Sciatic nerve (tissue), 2 donors: ENCODE measurements at regions not wholly inside any gene's neighbourhood (a gene's known extent, or its start where the extent isn't known, plus 50 kb on each side); places are given as distances from the start of the nearest gene placed in this dataset.
A peak's percentile ranks its signal among the peaks of the same experiment; 100 is the strongest.
"Not testable (repeated sequence)": the region's sequence is repeated elsewhere in the genome, so short reads cannot be mapped to it uniquely, and the experiment has no call there.

Experiments
- ATAC-seq: fragments of 200-7000 bp; cut with Tn5 transposase; one replicate; pipeline ENCODE4 v1.9.1; 2020; ENCODE audit warnings: mild to moderate bottlenecking, moderate library complexity
- DNase-seq: peaks from one replicate; pipeline ENCODE4 v3.0.0-alpha.2; 2020; ENCODE audit warnings: low spot score
- intact Hi-C: fragments of 100-400 bp; cut with DNase I; formaldehyde crosslinking; loops from one replicate; pipeline ENCODE4 v1.14.2; 2022
- donor health status: DM: no; HTN: no; CAD: no.
- donor health status: DM: no; HTN: no; CAD: no.

DNA sequence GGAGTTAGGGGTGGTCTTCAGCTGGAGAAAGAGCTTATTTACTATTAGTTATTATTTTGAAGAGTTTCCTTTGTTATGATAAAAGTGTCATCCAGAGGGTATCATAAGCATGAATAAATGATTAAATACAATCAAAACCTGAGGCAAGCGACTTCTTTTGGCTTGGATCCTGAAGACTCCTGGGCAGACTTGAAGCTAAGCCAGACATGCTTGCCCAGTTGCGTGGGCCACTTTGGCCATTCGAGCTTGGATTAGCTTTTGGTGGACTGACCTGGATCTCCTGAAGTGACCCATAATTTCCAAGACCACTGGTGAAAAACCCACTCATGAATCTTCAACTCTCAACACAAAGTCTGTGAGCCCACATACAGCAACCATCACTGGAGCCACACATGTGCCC, 335.8 kb downstream of the NR2F1-AS1 start:
- intact Hi-C loops: no loop called here
- ATAC-seq: no peak
- no peak for DNase-seq

DNA sequence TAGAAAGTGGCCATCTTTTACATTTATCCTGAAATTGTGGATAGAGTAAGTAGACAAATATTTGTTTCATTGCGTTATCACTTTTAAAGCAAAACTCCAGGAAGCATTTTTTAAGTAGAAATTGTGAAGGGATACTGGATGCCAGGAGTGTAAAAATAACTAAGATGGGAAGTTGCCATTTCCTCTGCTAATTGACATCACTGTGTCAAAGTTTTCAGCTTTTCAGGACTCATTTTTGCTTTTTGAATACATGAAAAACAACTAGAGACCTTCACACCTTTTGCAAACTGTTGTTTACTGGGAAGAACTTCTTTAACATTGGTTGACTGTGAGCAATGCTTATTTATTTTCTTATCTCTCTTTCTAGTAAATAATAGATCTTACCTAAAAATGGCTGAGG, 337.5 kb downstream of the NR2F1-AS1 start:
- no peak for ATAC-seq
- intact Hi-C loops: no loop called here
- no peak for DNase-seq

DNA sequence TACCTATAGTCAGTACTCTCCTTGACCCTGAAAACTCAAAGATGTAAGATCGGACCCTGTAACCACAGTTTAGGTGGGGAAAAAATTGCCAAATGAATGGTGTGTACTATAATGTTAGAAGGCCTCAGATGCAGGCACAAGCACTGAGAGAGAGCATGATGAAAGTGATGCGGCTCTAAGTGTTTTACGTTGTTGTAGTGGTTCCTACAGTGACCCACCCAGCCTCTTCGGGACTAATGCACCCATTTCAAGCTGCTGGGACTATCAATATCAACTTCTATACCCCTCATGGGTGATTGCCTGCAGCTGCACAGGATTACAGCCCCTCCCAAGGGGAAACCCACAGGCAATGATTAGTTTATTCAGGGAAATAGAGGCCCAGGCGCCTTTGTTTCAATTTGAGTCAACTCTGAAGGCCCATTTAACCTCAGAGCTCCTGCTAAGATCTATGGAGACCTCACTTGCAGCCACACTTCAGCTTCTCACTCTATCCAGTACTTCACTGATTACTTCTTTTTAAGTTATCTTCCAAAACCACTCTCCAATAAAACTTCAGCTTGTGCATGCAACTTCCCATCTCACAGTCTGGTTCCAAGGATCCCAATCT, 340.7 kb downstream of the NR2F1-AS1 start:
- no peak for ATAC-seq
- intact Hi-C loops: no loop called here
- DNase-seq: no peak

DNA sequence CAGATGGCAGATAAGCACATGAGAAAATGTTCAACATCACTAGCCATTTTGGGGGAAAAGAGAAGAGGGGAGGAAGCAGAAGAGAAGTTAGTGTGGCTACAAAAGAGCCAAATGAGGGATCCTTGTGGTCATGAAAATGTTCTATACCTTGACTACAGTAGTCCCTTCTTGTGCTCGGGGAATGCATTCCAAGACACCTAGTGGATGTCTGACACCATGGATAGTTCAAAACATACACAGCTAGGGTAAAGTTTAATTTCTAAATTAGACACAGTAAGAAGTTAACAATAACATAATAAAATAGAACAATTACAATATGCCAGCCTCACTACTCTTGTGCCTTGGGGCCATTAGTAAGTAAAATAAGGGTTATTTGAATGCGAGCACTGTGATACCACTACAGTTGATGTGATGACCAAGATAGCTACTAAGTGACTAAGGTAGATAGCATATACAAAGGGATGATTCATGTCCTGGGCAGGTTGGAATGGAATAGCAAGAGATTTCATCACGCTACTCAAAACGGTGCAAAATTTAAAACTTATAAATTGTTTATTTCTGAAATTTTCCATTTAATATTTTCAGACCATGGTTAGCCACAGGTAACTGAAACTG, 344.1 kb downstream of the NR2F1-AS1 start:
- intact Hi-C loops: no loop called here
- no peak for DNase-seq
- no peak for ATAC-seq

DNA sequence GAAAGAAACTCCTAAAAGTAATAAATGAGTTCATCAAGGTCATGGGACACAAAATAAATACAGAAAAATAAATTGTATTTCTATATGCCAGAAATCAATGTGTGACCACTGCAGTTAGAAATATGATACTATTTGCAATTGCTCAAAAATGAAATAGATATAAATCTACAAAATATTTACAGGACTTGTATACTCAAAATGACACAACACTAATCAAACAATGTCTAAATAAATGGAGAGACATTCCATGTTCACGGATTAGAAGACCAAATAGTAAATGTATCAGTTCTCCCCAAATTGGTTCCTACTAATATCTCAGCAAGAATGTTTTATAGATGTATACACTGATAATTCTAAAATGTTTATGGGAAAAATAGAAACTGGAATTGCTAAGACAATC, 345.3 kb downstream of the NR2F1-AS1 start:
- intact Hi-C loops: no loop called here
- ATAC-seq: no peak
- no peak for DNase-seq

DNA sequence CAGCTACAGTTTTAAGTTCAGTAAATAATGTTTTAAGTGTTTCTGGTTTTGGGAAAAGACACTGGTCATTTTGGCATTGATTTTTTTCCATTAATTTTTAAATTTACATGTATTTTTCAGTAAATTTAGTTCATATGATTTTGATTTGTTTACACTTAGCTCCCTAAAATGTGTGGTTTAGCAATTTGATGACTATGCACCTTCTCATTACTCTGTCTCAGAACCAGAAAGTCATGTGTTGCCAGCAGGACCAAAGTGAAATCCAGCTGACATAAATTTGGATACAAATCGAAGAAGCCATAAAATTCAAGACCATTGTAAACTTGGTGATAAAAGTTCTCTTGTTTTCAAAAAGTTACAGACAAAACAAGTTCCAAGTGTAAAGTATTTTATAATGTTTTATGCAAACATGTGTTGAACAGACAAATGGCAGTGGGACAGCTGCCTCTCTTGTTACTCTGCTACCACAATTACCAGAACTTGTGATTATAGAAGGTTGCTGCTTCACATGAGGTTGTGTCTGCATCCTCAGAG, 354.8 kb downstream of the NR2F1-AS1 start:
- DNase-seq (no peak), ATAC-seq (no peak)
- intact Hi-C loops: no loop called here

DNA sequence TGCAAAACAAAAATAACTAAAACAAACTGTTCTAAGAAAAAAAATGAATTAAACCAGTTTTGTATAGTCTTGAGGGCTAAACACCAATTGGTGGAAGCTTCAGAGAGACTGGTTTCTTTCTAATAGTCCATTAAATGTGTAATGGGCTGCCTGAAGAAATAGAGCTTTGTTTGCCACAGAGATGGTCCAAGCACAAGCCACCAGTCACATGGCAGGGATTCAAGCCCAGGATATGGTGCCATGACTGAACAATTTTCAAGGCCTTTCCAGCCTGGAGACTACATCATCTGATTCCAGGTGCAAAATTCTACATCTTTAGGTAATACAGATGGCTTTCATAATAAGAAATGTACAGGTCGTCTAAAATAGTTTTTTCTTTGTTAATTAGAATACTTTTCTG, 355.3 kb downstream of the NR2F1-AS1 start:
- no peak for ATAC-seq
- DNase-seq: no peak
- intact Hi-C loops: no loop called here

DNA sequence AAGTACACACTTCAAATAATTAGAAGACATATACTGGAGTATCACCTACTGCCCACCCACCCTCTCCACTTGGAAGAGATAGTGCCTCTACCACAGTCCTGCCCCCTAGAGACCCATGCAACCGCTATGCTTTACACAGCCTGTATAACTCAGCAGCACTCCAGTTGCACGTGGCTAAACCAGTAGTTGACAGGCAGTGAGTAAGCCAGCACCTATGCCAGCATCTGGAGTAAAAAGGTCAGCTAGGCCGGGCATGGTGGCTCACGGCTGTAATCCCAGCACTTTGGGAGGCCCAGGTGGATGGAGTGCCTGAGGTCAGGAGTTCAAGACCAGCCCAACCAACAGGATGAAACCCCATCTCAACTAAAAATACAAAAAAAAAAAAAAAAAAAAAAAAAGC, 356.4 kb downstream of the NR2F1-AS1 start:
- DNase-seq (no peak), ATAC-seq (no peak)
- intact Hi-C loops: no loop called here

DNA sequence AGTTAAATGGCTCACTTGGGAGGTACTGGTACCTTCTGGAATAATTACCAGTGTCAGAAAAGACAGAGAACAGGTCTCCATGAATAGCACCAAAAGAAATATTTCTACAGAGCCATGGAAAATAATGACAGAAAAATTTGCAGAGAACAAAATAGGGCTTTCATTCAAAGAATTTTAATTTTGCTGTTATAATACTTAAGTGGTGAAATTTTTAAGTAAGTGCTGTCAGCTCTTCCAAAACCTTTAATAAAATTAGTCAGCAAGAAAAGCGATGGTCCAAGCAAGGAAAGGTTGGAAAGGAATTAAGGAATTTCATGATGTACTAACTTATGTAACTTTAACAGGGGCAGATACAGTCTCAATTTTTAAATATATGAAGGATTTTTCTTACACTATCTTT, 359.2 kb downstream of the NR2F1-AS1 start:
- ATAC-seq: no peak
- no peak for DNase-seq
- intact Hi-C loops: no loop called here

DNA sequence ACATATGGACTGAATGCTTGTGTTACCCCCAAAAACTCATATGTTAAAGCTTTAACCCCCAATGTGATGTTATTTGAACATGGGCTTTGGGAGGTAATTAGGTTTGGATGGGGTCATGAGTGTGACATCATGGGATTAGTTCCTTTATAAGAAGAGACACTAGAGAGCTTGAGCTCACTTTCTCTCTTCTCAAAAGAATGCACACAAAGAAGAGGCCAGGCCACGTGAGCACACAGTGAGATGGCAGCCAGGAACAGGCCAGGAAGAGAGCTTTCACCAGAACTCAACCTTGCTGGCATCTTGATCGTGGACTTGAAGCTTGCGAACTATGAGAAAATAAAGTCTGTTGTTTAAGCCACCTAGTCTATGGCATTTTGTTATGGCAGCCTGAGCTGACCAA, 360.6 kb downstream of the NR2F1-AS1 start:
- intact Hi-C loops: no loop called here
- DNase-seq (no peak), ATAC-seq (no peak)

DNA sequence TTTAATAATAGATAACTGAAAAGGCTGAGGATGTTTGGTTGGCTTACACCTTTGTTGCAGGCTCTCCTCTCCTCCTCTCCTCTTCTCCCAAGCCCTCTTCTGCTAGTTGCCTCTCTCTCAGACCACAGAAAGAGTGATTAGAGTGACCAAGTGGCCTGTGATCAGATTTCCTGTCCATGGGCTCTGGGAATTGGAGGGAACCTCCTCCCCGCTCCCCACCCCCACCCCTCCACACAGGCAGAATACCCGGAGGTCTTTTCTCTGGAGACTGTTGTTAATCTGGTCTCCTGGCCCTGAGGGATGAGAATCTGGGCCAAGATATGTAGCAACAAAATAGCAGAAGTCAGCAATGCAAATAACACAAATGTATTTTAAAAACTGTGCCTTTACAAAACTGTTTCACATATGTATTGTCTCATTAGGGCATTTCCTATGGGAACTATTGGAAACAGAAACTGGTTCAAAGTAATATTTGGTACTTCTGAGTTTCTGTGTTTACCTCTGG, 361.3 kb downstream of the NR2F1-AS1 start:
- no peak for ATAC-seq
- intact Hi-C loops: no loop called here

DNA sequence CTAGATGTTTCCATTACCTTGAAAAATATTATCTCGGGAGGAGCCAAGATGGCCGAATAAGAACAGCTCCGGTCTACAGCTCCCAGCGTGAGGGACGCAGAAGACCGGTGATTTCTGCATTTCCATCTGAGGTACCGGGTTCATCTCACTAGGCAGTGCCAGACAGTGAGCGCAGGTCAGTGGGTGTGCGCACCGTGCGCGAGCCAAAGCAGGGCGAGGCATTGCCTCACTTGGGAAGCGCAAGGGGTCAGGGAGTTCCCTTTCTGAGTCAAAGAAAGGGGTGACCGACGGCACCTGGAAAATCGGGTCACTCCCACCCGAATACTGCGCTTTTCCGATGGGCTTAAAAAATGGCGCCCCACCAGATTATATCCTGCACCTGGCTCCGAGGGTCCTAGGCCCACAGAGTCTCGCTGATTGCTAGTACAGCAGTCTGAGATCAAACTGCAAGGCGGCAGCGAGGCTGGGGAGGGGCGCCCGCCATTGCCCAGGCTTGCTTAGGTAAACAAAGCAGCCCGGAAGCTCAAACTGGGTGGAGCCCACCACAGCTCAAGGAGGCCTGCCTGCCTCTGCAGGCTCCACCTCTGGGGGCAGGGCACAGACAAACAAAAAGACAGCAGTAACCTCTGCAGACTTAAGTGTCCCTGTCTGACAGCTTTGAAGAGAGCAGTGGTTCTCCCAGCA, 367.8 kb downstream of the NR2F1-AS1 start:
- intact Hi-C loops, ATAC-seq, DNase-seq: not testable (repeated sequence)

More for the DNA sequence above, 361.3 kb downstream of the NR2F1-AS1 start:
- no peak for DNase-seq

DNA sequence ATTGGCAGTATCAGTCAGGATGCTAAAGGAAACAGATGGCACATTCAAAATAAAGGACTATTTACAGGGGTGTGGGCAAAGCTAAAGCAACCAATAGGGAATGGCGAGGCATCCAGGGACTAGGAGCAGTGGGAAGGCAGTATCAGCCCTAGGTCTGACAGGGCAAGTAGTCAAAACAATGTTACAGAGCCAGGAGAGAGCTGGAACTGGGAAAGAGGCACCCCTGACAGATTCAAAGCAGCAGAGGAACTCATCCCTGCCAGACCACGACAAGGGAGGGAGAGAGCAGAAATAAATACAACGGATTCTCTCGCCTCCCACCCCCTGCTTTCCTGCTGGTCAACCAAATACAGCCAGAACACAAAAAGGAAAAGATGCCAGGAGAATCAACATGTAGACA, 371.5 kb downstream of the NR2F1-AS1 start:
- peak; percentile 39 for ATAC-seq
- intact Hi-C loops: no loop called here
- DNase-seq: no peak

DNA sequence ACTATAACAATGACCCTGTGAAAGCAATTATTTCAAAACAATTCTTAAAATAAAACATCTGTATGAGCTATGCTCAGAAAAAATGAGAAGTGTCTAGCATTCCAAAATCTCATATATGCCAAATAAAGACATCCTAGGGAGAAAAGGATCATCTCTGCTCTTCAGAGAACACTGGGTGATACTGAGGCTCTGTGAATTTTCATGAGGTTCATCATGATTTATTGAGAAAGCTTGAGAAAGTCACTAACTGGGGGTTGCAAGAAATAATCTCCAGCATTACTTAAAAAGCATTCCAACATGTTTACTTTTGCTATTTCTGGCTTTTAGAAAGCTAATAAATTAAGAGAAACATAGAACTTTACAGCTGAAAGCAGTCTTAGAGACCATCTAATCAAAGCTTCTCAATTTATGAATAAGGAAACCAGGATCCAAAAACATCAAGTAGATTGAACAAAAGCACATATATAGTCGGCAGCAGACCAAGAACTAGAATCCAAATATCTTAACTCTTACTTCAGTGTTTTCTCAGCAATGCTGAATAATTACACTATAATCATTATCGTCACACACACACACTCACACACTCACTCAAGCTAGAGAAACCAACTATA, 372.8 kb downstream of the NR2F1-AS1 start:
- no peak for ATAC-seq

DNA sequence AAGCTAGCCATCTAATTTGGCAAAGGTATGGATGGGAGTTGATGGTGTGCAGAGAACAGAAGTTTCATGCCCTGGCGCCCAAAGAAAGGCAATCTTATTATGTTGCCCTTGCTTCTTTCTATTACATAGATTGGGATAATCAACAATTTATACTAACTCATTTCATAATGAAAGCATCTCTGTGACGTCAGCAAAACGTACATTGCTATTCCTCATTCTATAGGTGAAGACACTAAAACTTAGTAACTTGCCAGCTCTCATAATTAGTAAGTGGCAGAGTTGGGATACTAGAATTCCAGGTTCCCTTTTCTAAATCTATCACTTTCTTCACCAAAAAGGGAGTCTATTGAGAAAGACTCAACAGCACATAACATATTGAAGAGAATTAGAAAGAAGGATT, 374.8 kb downstream of the NR2F1-AS1 start:
- no peak for ATAC-seq
- intact Hi-C loops: no loop called here

More for the DNA sequence above, 372.8 kb downstream of the NR2F1-AS1 start:
- no peak for DNase-seq
- intact Hi-C loops: no loop called here

DNA sequence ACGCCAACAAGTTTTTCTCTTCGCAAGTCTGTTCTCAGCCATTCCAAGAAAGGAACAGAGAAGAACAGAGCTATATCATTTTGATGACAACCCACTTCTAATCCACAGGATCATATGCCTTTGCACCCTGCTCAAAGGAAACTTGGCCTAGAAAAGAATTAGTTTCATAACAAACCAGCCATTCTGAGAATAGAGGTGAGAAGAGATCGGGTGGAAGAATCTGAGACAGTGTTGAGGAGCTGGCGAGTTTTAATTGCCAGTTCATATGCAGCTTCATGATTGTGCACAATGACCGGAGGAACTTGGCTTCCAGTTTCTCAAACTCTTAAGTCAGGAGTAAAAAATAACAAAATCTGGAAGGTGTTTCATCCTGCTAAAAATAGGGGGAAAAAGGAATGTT, 380.0 kb downstream of the NR2F1-AS1 start:
- no peak for ATAC-seq
- DNase-seq: no peak
- intact Hi-C loops: no loop called here

More for the DNA sequence above, 374.8 kb downstream of the NR2F1-AS1 start:
- DNase-seq: no peak

DNA sequence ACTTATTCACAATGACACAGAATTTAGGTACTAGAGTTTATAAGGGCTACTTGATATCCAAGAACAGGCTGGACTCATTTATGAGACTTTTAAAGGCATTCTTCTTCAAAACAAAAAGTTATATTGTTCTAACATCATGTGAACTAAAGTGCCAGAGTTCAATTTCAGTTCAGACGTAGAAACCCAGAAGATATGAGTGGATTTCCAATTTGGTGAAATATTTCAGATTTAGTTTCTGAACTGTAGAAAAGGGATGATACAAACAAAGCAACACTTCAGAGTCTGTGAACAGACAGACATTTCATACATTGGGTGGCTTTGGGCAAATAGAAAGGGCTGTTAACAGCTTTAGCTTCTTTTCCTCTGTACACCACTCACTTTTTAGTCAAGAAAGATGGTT, 384.0 kb downstream of the NR2F1-AS1 start:
- no peak for DNase-seq
- intact Hi-C loops: no loop called here
- ATAC-seq: no peak

DNA sequence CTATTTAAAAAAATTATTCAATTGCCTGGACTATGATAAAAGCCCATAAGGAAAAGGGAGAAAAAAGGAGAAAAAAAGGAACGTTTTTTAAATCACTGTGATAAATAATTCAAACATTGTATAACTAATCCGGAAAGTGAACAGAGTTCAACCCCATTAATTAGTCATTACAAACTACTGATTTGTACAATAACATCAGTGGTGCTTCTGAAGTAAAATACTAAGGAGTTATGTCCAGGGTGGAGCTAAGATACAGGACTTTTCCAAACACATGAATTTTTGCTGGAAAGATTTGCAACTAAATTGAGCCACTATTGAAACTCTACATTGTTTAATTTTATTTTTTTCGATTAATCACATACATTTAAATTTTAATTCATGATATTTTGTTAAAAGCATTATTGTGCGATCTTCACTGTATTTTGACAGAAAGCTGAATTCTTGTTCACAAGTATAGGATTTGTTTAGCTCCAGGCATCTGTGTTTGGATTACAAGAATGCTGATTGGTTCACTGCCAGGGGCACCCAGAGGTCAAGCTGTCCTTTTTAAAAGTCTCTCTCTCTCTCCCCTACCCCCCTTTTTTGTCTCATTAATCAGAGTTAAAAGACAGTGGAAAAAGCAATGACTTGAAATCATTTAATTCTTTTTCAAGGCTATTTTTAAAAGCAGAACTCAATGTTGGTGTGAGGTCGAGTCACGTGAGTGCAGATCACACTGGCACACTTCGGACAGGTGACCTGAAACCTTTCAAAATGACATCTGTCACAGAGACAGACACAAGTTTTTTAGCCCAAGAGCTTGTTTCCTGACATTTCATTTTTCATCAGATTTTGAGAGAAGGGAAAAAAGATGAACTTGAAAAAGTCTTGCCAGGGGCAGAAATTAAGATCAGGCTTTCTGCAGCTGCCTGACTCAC, 387.3 kb downstream of the NR2F1-AS1 start:
- intact Hi-C loops: no loop called here
- DNase-seq: no peak

DNA sequence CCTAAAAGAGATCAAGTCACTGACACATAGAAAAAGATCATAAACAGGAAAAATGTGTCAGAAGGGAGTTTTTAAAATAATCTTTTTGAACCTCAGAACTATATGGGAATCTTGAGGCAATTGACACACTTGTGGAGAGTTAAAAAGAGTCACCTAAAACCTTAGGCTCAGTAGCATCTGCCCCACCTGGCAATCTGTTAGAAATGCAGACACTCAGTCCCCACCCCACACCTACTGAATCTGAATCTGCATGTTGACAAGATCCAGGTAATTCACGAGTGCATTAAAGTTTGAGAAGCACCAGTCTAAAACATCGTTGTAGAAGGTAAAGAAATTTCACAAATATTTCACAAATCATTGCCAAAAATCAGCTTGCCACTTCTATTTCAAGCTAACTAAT, 388.3 kb downstream of the NR2F1-AS1 start:
- intact Hi-C loops: no loop called here
- ATAC-seq: no peak
- DNase-seq: no peak

More for the DNA sequence above, 387.3 kb downstream of the NR2F1-AS1 start:
- ATAC-seq: no peak
